GM12872 (cell line): ENCODE measurements at regions not wholly inside any gene's neighbourhood (a gene's known extent, or its start where the extent isn't known, plus 50 kb on each side); places are given as distances from the start of the nearest gene placed in this dataset.

Experiments
- CTCF ChIP-seq: IDR thresholded peaks from 3 replicates; pipeline ENCODE4 v1.5.1; 2011; ENCODE audit warnings: low read depth, mild to moderate bottlenecking, low read length, moderate library complexity; ENCODE audit not compliant: insufficient read depth

DNA sequence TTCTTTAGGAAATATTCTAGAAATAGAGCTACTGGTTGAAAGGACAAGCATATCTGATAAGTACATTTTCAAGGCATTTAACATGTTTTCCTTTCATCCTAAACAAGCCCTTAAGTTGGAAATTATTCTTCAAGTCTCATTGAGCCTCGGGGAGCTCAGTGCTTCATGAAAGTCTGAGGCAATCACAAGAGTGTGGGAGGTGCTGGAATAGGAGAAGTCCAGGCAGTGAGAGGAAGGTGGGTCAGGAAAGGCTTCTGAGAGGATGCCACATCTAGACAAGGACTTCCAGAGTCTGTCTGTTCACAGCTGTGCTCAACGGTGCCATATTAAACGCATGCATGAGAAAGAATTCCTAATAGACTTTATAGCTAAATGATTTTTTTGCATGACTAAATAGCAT lies 69.8 kb downstream of the CD83 start:
- no peak for TF ChIP-seq CTCF

- no peak for TF ChIP-seq CTCF
These were observed 71.5 kb downstream of the CD83 start for GRCh38 chr6:14189074-14189473.

- no peak for TF ChIP-seq CTCF
These were observed 72.8 kb downstream of the CD83 start for GRCh38 chr6:14190191-14190928.

GRCh38 chr6:14190929-14191224 lies 73.3 kb downstream of the CD83 start:
- no peak for TF ChIP-seq CTCF

DNA sequence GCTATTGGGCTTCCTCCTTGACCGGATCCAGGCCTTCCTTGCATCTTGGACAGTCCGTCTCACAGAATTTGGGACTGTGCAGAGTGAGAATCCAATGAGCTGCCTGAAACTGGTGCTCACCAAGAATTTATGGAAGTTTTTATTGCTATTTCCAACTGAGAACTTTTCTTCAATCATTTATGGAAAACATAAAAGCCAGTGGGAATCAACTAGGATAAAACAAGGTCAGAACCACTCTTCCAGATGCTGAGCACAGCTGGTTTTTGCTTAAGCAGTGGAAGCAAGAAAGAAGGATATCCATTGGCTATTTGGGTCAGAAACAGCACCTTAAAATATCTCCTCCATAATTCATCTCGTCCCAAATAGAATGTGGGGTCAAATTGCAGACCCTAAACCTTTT lies 74.2 kb downstream of the CD83 start:
- TF ChIP-seq CTCF = no peak

- no peak for TF ChIP-seq CTCF
These were observed 74.7 kb downstream of the CD83 start for GRCh38 chr6:14192216-14192788.

DNA sequence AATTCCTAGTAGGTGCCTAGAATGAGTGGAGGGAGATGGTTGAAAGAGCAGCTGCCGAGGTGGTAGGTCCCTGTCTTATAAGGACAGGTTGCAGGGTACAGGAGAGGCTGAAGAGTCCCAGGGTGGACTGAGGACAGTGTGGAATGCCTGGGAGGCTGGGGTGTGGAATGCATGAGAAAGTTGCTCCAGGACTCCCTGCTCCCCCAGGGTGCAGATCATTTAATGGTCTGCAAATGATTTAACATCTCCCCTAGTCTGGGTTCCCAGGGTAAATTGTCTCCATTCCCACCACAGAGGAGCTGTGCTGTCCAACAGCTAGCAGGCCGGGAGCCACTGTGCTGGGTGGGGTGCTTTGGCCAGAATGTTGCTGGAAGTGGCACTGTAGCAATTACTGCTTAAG lies 76.0 kb downstream of the CD83 start:
- TF ChIP-seq CTCF = no peak
